Adrenal gland (tissue), 5 donors: ENCODE measurements at regions not wholly inside any gene's neighbourhood (a gene's known extent, or its start where the extent isn't known, plus 50 kb on each side); places are given as distances from the start of the nearest gene placed in this dataset.

Experiments used
- POLR2A ChIP-seq, 2 donors: fragments of 450-650 bp; IDR thresholded peaks; one replicate each; pipeline ENCODE4 v1.6.1; 2017; ENCODE audit warnings: antibody characterized with exemption in 2 of 2, mild to moderate bottlenecking in 2 of 2, moderate library complexity in 1 of 2
- TF ChIP-seq, protein P1 (sequence below), 6 experiments: fragments of 450-650 bp in 4 of 6; fragments of 200-600 bp in 2 of 6; sonication (generic) in 1 of 6; IDR thresholded peaks; 1 replicate in 5 of 6; 2 replicates in 1 of 6; pipeline versions ENCODE4 v1.5.1 to v1.8.0; 2016 to 2021; ENCODE audit warnings: antibody characterized with exemption in 6 of 6, mild to moderate bottlenecking in 2 of 6, moderate library complexity in 1 of 6
- donor health status: DM: no; HTN: no; CAD: no.

- TF ChIP-seq, protein P1, sequence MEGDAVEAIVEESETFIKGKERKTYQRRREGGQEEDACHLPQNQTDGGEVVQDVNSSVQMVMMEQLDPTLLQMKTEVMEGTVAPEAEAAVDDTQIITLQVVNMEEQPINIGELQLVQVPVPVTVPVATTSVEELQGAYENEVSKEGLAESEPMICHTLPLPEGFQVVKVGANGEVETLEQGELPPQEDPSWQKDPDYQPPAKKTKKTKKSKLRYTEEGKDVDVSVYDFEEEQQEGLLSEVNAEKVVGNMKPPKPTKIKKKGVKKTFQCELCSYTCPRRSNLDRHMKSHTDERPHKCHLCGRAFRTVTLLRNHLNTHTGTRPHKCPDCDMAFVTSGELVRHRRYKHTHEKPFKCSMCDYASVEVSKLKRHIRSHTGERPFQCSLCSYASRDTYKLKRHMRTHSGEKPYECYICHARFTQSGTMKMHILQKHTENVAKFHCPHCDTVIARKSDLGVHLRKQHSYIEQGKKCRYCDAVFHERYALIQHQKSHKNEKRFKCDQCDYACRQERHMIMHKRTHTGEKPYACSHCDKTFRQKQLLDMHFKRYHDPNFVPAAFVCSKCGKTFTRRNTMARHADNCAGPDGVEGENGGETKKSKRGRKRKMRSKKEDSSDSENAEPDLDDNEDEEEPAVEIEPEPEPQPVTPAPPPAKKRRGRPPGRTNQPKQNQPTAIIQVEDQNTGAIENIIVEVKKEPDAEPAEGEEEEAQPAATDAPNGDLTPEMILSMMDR (IDR thresholded peaks at IDR 0.05), result no peak
- TF ChIP-seq POLR2A (IDR thresholded peaks at IDR 0.05), result no peak
These were observed 1229.5 kb upstream of the MAP3K7 start for GRCh38 chr6:91816335-91816734.
